ENCODE measurements at regions not wholly inside any gene's neighbourhood (a gene's known extent, or its start where the extent isn't known, plus 50 kb on each side); places are given as distances from the start of the nearest gene placed in this dataset.

- no peaks in the 10 kb centered on the region for H3K9me3 ChIP-seq (ENCODE audit: control insufficient read depth, low read depth, low read length)
- no peak overlapping the region for H3K18ac ChIP-seq (ENCODE audit: insufficient read length, low read depth, low read length)
- H2AK5ac ChIP-seq (ENCODE audit: insufficient read length, low read length), result no peak overlapping the region
- H3K9ac ChIP-seq (ENCODE audit: extremely low read depth, insufficient read length, low read length), result no peak overlapping the region
- H4K91ac ChIP-seq (ENCODE audit: insufficient read length, low read depth, low read length), result no peak overlapping the region
- H4K5ac ChIP-seq (ENCODE audit: insufficient read length, low read depth, low read length), result no peak overlapping the region
- H3T11ph ChIP-seq (ENCODE audit: low read length), result no peak overlapping the region
- no peaks in the 10 kb centered on the region; the same call in 1 of the 2 replicates for H3K27me3 ChIP-seq (ENCODE audit: insufficient read depth, low read length)
- no peak overlapping the region for H2BK12ac ChIP-seq (ENCODE audit: insufficient read length, low read depth, low read length)
- Mint-ChIP-seq H3K4me1 (peaks cover 38 to 48% of the 10 kb centered on the region in 2 experiments), H3K27me3 (ENCODE audit: low read depth) (peaks cover 83% of the 10 kb centered on the region), H3K4me3 (no peak overlapping the region), H3K9me3 (no peaks in the 10 kb centered on the region), H3K36me3 (ENCODE audit: insufficient read depth in 1 of 3, low read depth in 3 of 3) (no peaks in the 10 kb centered on the region), H3K27ac (no peak overlapping the region)
- H3K56ac ChIP-seq (ENCODE audit: insufficient read length, low read depth, low read length), result no peak overlapping the region
- no peak overlapping the region for H2AFZ ChIP-seq (ENCODE audit: low read length)
- H2BK20ac ChIP-seq (ENCODE audit: low read depth, low read length, poor library complexity, severe bottlenecking), result no peak overlapping the region
- no peak overlapping the region for H3K23ac ChIP-seq (ENCODE audit: insufficient read length, low read depth, low read length)
- DNase-seq, result no peak
- no peak overlapping the region for H3K4ac ChIP-seq (ENCODE audit: low read depth, low read length)
- no peak overlapping the region for H2BK5ac ChIP-seq (ENCODE audit: insufficient read length, low read length)
- H2BK15ac ChIP-seq (ENCODE audit: low read depth, low read length), result no peak overlapping the region
- H4K8ac ChIP-seq (replicated peaks; ENCODE audit: insufficient read length, low read depth, low read length), result no peak overlapping the region
- H3K23me2 ChIP-seq (ENCODE audit: insufficient read length, low read depth, low read length, poor library complexity, severe bottlenecking), result no peaks in the 10 kb centered on the region
- H2BK120ac ChIP-seq (ENCODE audit: low read depth, low read length, poor library complexity, severe bottlenecking), result no peak overlapping the region
- no peak for TF ChIP-seq CTCF (conservative IDR thresholded peaks at IDR 0.05)
- H4K20me1 ChIP-seq (ENCODE audit: control insufficient read depth, insufficient read depth, insufficient read length), result no peaks in the 10 kb centered on the region
- H3K4me1 ChIP-seq (ENCODE audit: insufficient read depth, low read length), result peaks cover under 1% of the 10 kb centered on the region; the same call in 1 of the 2 replicates
- no peak overlapping the region for H3K14ac ChIP-seq (ENCODE audit: insufficient read depth, low read length)
- no peaks in the 10 kb centered on the region for H3K79me2 ChIP-seq (ENCODE audit: insufficient read depth, low read length)
- H3K27ac ChIP-seq (ENCODE audit: insufficient read length, low read depth, low read length), result no peak overlapping the region
- WGBS (ENCODE audit: extremely low coverage, insufficient read length, low lambda C conversion rate), result no CpG with 5 or more reads among the region's 5 CpGs
- no peak overlapping the region for H3K4me2 ChIP-seq (ENCODE audit: insufficient read depth, insufficient read length, low read length)
- no peaks in the 10 kb centered on the region for H3K79me1 ChIP-seq (ENCODE audit: insufficient read depth, low read depth, low read length, poor library complexity, severe bottlenecking)
These were observed 71.6 kb upstream of the NECTIN1 start for GRCh38 chr11:119800619-119801018.
